ENCODE measurements at regions not wholly inside any gene's neighbourhood (a gene's known extent, or its start where the extent isn't known, plus 50 kb on each side); places are given as distances from the start of the nearest gene placed in this dataset.

GRCh38 chr9:3760031-3760430 lies 234.2 kb upstream of the RFX3 start:
- H3K4me3 ChIP-seq: no peak overlapping the region
- no peaks in the 10 kb centered on the region for H3K27me3 ChIP-seq
- no peak for TF ChIP-seq POLR2A (IDR thresholded peaks at IDR 0.05)
- no peak for TF ChIP-seq CTCF (IDR thresholded peaks at IDR 0.05)
- no peak overlapping the region for H3K27ac ChIP-seq
- H3K9me3 ChIP-seq: no peaks in the 10 kb centered on the region
- intact Hi-C loops (cut with DNase I; ENCODE audit: low total_unique reads): no loop called here
- H3K36me3 ChIP-seq: no peaks in the 10 kb centered on the region
- H3K4me1 ChIP-seq: no peaks in the 10 kb centered on the region
- no peak for DNase-seq

- TF ChIP-seq CTCF (IDR thresholded peaks at IDR 0.05) (no peak), POLR2A (IDR thresholded peaks at IDR 0.05) (no peak)
- intact Hi-C loops (cut with DNase I; ENCODE audit: low total_unique reads): no loop called here
- H3K27ac ChIP-seq: no peak overlapping the region
Observed at GRCh38 chr9:3758816-3759576, 233.2 kb upstream of the RFX3 start.

GRCh38 chr9:3756071-3756470 lies 230.3 kb upstream of the RFX3 start:
- H3K27me3 ChIP-seq: no peaks in the 10 kb centered on the region
- no peak for DNase-seq
- intact Hi-C loops (cut with DNase I; ENCODE audit: low total_unique reads): no loop called here
- H3K4me3 ChIP-seq: no peak overlapping the region
- H3K36me3 ChIP-seq: no peaks in the 10 kb centered on the region
- TF ChIP-seq POLR2A (IDR thresholded peaks at IDR 0.05) (no peak), CTCF (IDR thresholded peaks at IDR 0.05) (no peak)
- no peak overlapping the region for H3K27ac ChIP-seq
- H3K4me1 ChIP-seq: no peaks in the 10 kb centered on the region
- H3K9me3 ChIP-seq: no peaks in the 10 kb centered on the region

More at GRCh38 chr9:3758816-3759576, 233.2 kb upstream of the RFX3 start:
- DNase-seq: no peak
- H3K36me3 ChIP-seq: no peaks in the 10 kb centered on the region
- H3K27me3 ChIP-seq: no peaks in the 10 kb centered on the region
- H3K4me1 ChIP-seq: no peaks in the 10 kb centered on the region
- H3K4me3 ChIP-seq: no peak overlapping the region
- no peaks in the 10 kb centered on the region for H3K9me3 ChIP-seq

GRCh38 chr9:3751125-3751758 lies 225.4 kb upstream of the RFX3 start:
- no peak overlapping the region for H3K4me3 ChIP-seq
- H3K27ac ChIP-seq: peak overlapping the region in 1 of 2 donors; percentile 5
- no peaks in the 10 kb centered on the region for H3K4me1 ChIP-seq
- intact Hi-C loops (cut with DNase I; ENCODE audit: low total_unique reads): no loop called here
- no peaks in the 10 kb centered on the region for H3K9me3 ChIP-seq
- no peak for TF ChIP-seq POLR2A (IDR thresholded peaks at IDR 0.05)
- no peak for TF ChIP-seq CTCF (IDR thresholded peaks at IDR 0.05)
- H3K36me3 ChIP-seq: no peaks in the 10 kb centered on the region
- DNase-seq: no peak
- no peaks in the 10 kb centered on the region for H3K27me3 ChIP-seq

GRCh38 chr9:3750321-3750720 lies 224.5 kb upstream of the RFX3 start:
- intact Hi-C loops (cut with DNase I; ENCODE audit: low total_unique reads): no loop called here
- H3K4me1 ChIP-seq: no peaks in the 10 kb centered on the region
- no peak overlapping the region for H3K27ac ChIP-seq
- TF ChIP-seq POLR2A (IDR thresholded peaks at IDR 0.05): no peak
- TF ChIP-seq CTCF (IDR thresholded peaks at IDR 0.05): no peak
- no peak for DNase-seq
- H3K4me3 ChIP-seq: no peak overlapping the region
- no peaks in the 10 kb centered on the region for H3K36me3 ChIP-seq
- no peaks in the 10 kb centered on the region for H3K27me3 ChIP-seq
- H3K9me3 ChIP-seq: no peaks in the 10 kb centered on the region

Data from uterus (tissue), 3 donors.